Stromal cell of bone marrow (primary cell): ENCODE measurements at regions not wholly inside any gene's neighbourhood (a gene's known extent, or its start where the extent isn't known, plus 50 kb on each side); places are given as distances from the start of the nearest gene placed in this dataset.
"Not testable (repeated sequence)": the region's sequence is repeated elsewhere in the genome, so short reads cannot be mapped to it uniquely, and the experiment has no call there.

Experiments
- DNase-seq: peaks from one replicate; pipeline ENCODE4 v3.0.0-alpha.2; 2012; ENCODE audit warnings: low read depth

GRCh38 chr6:21710216-21710615 lies 116.7 kb downstream of the SOX4 start:
- no peak for DNase-seq

DNA sequence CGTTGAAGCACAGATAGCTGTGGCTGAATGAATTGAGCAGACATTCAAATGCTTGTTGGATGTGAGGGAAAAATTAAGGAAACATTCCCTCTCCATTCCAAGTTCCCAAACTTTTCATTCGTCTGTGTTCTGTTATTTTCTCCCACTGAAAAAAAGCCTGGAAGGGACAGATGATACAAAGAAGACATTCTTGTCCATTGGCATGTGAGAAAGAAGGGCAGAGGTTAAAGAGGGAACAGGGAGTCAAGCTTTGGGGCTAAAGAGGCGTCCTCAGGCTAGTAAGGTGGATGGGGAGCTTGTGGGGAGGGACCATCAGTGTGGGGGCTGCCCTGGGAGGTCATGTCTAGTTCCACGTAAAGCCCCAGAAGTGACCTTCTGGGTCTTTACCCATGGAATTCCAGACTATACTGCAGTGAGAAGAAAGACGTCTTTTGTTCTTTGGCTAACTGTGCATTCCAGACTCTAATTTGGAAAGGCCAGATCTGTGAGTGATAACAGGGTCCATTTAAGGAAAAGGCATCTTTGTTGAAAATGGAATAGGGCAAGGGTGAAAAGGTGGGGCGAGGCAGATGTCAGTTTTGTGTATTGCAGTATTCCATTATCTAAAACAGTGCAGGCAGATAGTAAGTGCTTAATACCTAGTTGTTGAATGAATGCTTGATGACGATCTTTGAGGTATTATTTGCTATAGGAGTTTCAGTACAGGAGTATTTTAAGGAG lies 117.5 kb downstream of the SOX4 start:
- no peak for DNase-seq

DNA sequence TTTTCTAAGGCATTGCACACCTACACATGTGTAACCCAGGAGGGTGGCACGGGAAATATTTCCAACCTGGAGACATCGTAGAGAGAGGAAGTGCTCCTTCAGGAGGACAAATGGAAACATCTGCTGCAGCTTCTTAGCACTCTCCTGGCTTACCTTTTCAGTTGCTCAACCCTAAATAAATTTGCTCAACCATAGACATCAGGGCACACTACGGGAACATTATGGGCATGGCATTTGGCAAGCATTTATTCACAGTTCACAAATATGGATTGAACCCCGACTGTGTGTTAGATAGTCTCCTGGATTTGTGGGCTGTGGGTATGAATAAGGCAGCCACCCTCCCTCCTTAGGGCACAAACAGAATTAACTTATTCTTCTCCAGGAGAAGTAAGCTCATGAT lies 118.7 kb downstream of the SOX4 start:
- no peak for DNase-seq

GRCh38 chr6:21713481-21713880 lies 119.9 kb downstream of the SOX4 start:
- DNase-seq, result no peak

DNA sequence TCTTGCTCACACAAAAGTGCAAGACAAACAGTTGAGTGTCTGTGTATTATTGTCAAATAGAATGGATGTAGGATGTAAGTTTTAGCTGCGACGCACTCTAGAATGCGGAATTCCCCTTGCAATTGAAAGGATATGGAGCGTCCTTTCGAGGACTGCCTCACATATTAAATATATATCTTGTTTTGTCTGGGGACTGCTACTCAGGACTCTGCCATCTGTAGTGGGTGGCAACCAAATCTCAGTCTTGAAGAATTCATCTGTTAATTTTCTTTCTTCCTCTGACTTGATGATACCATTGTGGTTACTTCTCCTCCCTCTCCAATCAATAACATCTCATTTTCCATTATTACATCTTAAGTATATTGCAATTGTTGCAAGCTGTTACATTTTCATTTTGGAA lies 121.6 kb downstream of the SOX4 start:
- no peak for DNase-seq

DNA sequence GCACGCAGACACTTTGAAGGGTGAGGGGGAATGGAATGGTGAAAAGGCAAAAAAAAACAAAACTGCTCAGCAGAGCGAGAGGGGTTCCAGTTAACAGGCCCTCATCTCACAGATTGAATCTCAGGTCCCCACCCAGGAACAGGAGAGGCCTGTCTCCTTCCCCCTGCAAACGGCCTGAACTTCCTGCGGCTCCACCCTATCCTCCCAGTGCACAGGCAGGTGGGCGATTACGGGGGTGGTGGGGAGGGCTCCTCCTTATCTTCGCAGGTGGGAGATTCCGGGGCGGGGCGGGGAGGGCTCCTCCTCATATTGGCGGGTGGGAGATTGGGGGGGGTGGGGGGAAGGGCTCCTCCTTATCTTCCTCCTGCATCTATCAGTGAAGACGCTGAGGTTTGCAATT lies 129.0 kb downstream of the SOX4 start:
- DNase-seq, result no peak

GRCh38 chr6:21726676-21727075 lies 133.1 kb downstream of the SOX4 start:
- no peak for DNase-seq

DNA sequence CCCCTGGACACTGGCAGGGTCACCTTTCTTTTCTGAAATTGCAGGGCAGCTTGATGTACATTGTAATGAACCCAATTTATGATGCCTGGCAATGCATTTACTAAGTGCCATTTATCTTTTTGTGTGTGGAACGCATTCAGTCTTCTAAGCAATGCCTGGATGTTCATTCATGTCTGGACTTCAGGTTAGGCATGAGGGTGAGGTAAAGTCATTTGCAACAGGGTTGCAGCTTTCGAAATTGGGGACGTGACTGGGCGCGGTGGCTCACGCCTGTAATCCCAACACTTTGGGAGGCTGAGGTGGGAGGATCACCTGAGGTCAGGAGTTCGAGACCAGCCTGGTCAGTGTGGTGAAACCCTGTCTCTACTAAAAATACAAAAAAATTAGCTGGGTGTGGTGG lies 134.6 kb downstream of the SOX4 start:
- DNase-seq, result no peak

- no peak for DNase-seq
Measured at GRCh38 chr6:21729431-21729830, 135.9 kb downstream of the SOX4 start.

DNA sequence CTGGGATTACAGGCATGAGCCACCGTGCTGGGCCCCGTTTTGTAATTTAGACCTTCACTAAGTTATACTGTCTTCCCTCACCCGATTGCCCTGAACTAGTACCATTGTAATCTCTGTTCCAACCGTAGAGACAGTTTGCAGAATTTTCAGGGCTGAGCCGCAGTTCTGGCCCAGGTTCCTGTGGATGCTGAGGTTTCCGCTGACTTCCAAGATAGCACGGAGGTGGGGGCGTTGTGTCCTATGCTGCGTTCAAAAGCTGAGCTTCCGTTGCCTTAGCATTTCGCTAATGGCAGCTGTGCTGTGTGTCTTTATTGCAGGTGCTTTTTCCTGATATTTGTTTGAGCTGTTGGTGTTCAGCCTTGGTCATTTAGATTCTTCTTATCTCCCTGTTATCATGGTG lies 137.0 kb downstream of the SOX4 start:
- DNase-seq, result no peak

DNA sequence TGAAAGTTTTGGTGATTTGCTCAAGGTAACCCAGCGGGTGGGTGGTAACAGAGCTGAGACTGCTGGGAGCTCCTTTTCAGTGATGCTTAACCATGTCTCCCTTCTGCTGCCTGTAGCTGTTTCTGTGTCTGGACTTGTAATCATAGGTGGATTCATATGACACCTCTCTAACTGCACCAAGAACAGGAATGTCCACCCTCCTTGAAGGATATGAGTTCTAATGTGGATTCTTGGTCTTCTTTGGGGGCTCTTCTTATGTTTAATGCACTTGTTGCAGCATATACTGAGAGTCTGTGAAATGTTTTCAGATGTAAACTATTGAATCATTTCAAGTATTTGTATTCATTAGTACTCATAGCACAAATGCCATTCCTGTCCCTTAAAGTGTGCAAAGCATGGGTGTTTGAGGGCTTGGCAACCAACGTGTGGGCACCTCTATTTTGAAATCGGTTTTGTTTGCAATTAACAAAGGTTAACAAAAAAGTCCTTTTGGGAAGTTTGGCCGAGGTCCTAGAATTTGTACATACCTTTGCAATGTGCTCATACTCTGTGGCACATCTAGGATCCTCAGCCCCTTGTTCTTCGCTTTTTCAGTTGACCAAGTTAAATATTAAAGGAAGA lies 138.0 kb downstream of the SOX4 start:
- no peak for DNase-seq

GRCh38 chr6:21732032-21732730 lies 138.6 kb downstream of the SOX4 start:
- DNase-seq, result not testable (repeated sequence)

DNA sequence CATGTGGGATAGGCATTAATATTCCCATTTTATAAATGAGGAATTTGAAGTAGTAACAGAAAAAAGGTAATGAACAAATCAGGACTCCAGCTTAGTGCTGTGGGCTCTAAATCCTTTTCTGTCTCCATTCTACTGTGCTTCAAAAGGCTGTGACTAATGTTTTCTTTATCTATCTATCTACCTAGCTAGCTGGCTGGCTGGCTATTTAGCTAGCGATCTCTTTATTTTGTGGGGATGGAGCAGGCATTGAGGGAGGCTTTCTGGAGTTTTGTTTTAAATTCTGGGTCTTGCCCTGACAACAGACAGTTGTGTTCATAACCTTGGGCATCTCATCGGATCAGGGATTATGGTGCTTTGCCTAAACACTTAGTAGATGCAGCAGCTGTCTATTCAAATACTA lies 139.2 kb downstream of the SOX4 start:
- no peak for DNase-seq

- DNase-seq, result no peak
Measured at GRCh38 chr6:21733311-21733710, 139.8 kb downstream of the SOX4 start.

GRCh38 chr6:21734204-21734603 lies 140.7 kb downstream of the SOX4 start:
- DNase-seq, result no peak

DNA sequence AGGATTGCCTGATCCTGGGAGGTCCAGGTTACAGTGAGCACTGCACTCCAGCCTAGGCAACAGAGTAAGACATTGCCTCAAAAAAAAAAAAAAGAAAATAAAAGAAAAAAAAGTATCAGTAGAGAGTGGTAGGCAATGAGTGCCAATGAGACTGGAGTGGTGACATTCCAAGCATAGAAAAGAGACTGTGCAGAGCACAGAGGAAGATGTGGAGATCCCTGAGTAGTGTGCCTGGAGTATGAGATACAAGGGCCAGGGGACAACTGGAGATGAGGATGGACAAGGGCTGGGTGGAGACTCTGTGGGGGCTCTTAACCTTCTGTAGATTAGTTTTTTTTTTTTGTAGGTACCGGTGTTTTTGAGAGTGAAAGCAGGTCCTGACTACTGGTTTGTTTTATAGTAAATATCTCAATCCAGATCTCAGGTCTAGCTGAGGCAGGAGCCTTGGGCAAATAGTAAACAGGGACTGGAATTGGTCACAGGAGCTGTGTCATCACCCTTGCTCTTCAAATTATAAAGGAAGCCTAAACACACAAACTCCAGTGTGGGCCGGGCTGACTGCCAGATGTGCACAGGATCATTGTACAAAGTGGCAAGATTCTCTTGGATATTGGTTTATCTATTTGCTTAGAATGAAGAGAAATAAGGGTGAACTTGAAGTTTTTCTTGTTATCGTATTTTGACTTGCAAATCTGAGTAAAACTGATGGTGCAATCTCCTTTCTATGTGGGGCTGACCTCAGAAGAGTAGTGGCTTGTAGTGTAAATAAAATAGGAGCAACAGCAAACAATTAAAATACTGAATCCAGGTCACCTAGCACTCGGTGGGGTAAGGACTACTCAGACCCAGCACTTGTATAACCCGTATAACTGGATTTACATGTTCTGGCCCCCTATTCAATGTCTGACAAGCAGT lies 144.9 kb downstream of the SOX4 start:
- DNase-seq, result no peak

GRCh38 chr6:21739241-21739640 lies 145.7 kb downstream of the SOX4 start:
- no peak for DNase-seq

GRCh38 chr6:21739838-21740237 lies 146.3 kb downstream of the SOX4 start:
- DNase-seq, result no peak

DNA sequence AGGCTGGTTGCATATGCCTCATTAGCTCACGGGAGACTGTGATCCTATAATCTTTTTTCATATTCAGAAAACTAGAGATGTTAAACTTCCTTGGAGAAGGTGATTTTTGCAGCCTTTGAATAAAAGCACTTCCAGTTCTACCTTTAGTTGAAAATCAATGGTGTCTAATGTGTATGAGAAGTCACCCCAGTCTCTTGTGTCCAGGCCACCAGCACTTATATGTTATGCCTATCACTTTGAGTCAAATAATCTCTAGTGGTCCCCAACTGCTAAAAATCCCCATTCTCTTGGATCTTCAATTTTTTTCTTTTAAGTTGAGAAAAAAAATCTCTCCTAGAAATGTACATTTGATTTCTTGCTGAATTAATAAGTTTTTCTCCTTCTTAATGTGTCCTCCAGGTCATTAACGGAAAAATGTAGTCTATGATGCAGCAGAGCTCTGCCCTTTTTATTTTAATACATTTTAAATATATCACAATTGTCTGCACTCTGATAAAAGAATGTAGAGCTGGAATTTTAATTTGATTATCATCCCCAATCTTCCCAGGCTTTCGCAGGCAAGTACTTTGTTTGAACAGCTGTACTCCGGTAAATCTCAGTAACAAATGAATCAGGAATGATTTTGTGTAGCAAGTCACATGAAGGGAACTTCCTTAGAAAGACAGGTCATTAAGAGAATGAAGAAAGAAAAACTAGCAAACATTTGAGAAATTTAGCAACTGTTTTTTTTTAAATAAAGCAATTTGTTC lies 147.0 kb downstream of the SOX4 start:
- DNase-seq, result no peak

DNA sequence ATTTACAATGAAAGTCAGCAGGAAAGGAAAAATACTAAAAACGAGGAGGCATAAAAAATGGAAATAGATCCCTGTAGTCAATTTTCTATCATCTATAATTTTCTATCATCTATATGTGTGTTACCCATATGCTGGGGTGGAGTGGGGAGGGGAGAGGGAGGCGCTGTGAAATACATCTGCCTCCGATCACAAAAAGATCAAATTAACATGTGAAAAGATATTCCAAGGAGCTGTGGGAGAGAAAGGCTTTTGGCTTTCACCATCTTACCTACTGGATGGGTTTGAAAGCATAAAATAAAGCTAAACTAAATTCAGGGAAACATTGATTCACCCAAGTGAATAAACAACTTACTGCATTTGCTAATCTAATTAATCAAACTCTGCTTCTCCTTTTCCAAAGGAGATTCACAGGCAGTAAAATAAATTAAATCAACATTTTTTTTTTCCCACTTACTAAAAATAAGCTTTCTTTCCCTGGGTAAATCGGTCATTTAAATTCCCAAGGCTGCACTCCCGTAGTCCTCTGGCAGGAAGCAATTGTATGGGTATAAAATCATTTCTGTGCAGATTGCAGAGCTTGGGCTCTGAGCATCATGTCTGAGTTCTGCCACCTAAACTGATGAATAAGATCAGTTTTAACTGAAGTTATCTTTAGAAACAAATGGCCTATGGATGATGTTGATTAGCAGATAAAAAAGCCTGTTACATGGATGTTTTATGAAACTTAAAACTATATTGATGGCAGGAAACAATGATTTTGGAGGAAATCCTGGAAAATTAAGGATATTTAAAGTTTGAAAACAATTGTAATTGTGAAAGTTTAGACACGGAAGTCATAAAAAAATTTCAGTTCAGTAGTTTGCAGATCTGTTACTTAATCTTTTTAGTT lies 147.9 kb downstream of the SOX4 start:
- no peak for DNase-seq

DNA sequence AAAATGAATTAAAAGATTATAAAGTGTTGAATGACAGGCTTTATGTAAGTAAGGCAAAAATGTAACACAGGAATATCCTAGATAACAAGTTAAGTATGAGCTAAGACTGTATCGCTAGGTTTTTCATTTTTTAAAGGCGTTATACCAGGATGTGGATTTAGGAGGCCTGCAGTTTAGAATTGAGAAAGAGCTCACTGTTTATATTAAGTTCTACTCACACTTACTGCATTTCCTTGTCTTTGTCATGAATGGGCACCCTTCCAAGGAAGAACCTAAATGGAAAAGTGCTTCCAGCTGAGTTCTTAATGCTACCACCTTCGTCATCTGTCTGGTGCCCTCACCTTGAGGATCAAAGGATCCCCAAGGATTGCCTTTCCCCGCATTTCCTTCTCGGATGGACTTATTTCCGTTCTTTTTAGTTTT lies 148.7 kb downstream of the SOX4 start:
- DNase-seq, result no peak
